H9 (cell line): ENCODE measurements at regions not wholly inside any gene's neighbourhood (a gene's known extent, or its start where the extent isn't known, plus 50 kb on each side); places are given as distances from the start of the nearest gene placed in this dataset.

Experiments used
- DNase-seq: peaks from one replicate; pipeline ENCODE4 v3.0.0-alpha.2; 2017
- H2AFZ ChIP-seq: one replicate; pipeline ENCODE4 v1.6.1; 2013; ENCODE audit warnings: mild to moderate bottlenecking, low read length, control low read depth, moderate library complexity
- H2AK5ac ChIP-seq: 2 replicates; pipeline ENCODE4 v1.6.1; 2013; ENCODE audit warnings: low read length, control low read depth, mixed read lengths; ENCODE audit not compliant: insufficient read length
- H2BK120ac ChIP-seq: one replicate; pipeline ENCODE4 v1.6.1; 2013; ENCODE audit warnings: low read depth, mild to moderate bottlenecking, low read length, control low read depth, inconsistent platforms; ENCODE audit not compliant: poor library complexity, severe bottlenecking
- H2BK12ac ChIP-seq: 2 replicates; pipeline ENCODE4 v1.6.1; 2013; ENCODE audit warnings: low read length, control low read depth, mixed read lengths, low read depth; ENCODE audit not compliant: insufficient read length
- H2BK15ac ChIP-seq: 2 replicates; pipeline ENCODE4 v1.6.1; 2013; ENCODE audit warnings: low read depth, low read length, control low read depth
- H2BK20ac ChIP-seq: one replicate; pipeline ENCODE4 v1.6.1; 2013; ENCODE audit warnings: low read depth, mild to moderate bottlenecking, low read length, control low read depth, inconsistent platforms; ENCODE audit not compliant: poor library complexity, severe bottlenecking
- H2BK5ac ChIP-seq: 2 replicates; pipeline ENCODE4 v1.6.1; 2013; ENCODE audit warnings: low read length, control low read depth, mixed read lengths; ENCODE audit not compliant: insufficient read length
- H3K14ac ChIP-seq: 2 replicates; pipeline ENCODE4 v1.6.1; 2013; ENCODE audit warnings: low read length, control low read depth; ENCODE audit not compliant: insufficient read depth
- H3K18ac ChIP-seq: 2 replicates; pipeline ENCODE4 v1.6.1; 2013; ENCODE audit warnings: low read depth, mild to moderate bottlenecking, mixed read lengths, low read length, control low read depth; ENCODE audit not compliant: insufficient read length
- H3K23ac ChIP-seq: 2 replicates; pipeline ENCODE4 v1.6.1; 2013; ENCODE audit warnings: low read length, control low read depth, mixed read lengths, low read depth; ENCODE audit not compliant: insufficient read length
- H3K23me2 ChIP-seq: 2 replicates; pipeline ENCODE4 v1.6.1; 2013; ENCODE audit warnings: low read depth, mild to moderate bottlenecking, mixed read lengths, low read length, control low read depth; ENCODE audit not compliant: insufficient read length, poor library complexity, severe bottlenecking
- H3K27ac ChIP-seq: 2 replicates; pipeline ENCODE4 v1.5.1; 2013; ENCODE audit warnings: low read length, control low read depth, mixed read lengths, low read depth; ENCODE audit not compliant: insufficient read length
- H3K27me3 ChIP-seq: 2 replicates; pipeline ENCODE4 v1.6.1; 2013; ENCODE audit warnings: low read length, control low read depth, inconsistent platforms; ENCODE audit not compliant: insufficient read depth
- H3K4ac ChIP-seq: 2 replicates; pipeline ENCODE4 v1.6.1; 2013; ENCODE audit warnings: low read depth, mild to moderate bottlenecking, control low read depth, inconsistent platforms, low read length, moderate library complexity
- H3K4me1 ChIP-seq: 2 replicates; pipeline ENCODE4 v1.6.1; 2013; ENCODE audit warnings: low read length, control low read depth, inconsistent platforms; ENCODE audit not compliant: insufficient read depth
- H3K4me2 ChIP-seq: 2 replicates; pipeline ENCODE4 v1.6.1; 2013; ENCODE audit warnings: low read length, control low read depth, mixed read lengths; ENCODE audit not compliant: insufficient read length, insufficient read depth
- H3K56ac ChIP-seq: 2 replicates; pipeline ENCODE4 v1.6.1; 2013; ENCODE audit warnings: low read depth, mild to moderate bottlenecking, mixed read lengths, low read length, control low read depth; ENCODE audit not compliant: insufficient read length
- H3K79me1 ChIP-seq: 2 replicates; pipeline ENCODE4 v1.6.1; 2013; ENCODE audit warnings: low read depth, mild to moderate bottlenecking, moderate library complexity, low read length, control low read depth, inconsistent platforms; ENCODE audit not compliant: insufficient read depth, poor library complexity, severe bottlenecking
- H3K79me2 ChIP-seq: 2 replicates; pipeline ENCODE4 v1.6.1; 2013; ENCODE audit warnings: low read length, control low read depth, inconsistent platforms; ENCODE audit not compliant: insufficient read depth
- H3K9ac ChIP-seq: 2 replicates; pipeline ENCODE4 v1.6.1; 2013; ENCODE audit warnings: low read length, control low read depth, mixed read lengths; ENCODE audit not compliant: insufficient read length; ENCODE audit errors: extremely low read depth
- H3K9me3 ChIP-seq: one replicate; pipeline ENCODE4 v1.6.1; 2013; ENCODE audit warnings: low read depth, low read length, inconsistent platforms; ENCODE audit not compliant: control insufficient read depth
- H3T11ph ChIP-seq: one replicate; pipeline ENCODE4 v1.6.1; 2013; ENCODE audit warnings: mild to moderate bottlenecking, low read length, control low read depth, inconsistent platforms
- H4K20me1 ChIP-seq: one replicate; pipeline ENCODE4 v1.6.1; 2013; ENCODE audit not compliant: control insufficient read depth, insufficient read length, insufficient read depth
- H4K5ac ChIP-seq: 2 replicates; pipeline ENCODE4 v1.6.1; 2013; ENCODE audit warnings: low read depth, mild to moderate bottlenecking, mixed read lengths, low read length, control low read depth; ENCODE audit not compliant: insufficient read length
- H4K8ac ChIP-seq: replicated peaks from 2 replicates; pipeline ENCODE4 v1.6.1; 2013; ENCODE audit warnings: low read length, control low read depth, mixed read lengths, low read depth; ENCODE audit not compliant: insufficient read length
- H4K91ac ChIP-seq: 2 replicates; pipeline ENCODE4 v1.6.1; 2013; ENCODE audit warnings: low read depth, mild to moderate bottlenecking, moderate library complexity, mixed read lengths, low read length, control low read depth; ENCODE audit not compliant: insufficient read length
- H3K27ac Mint-ChIP-seq, 3 experiments: 2 replicates in 2 of 3; 3 replicates in 1 of 3; pipeline ENCODE4 v1.8.0; 2020 to 2021; ENCODE audit warnings: mixed read lengths in 3 of 3, mild to moderate bottlenecking in 1 of 3, moderate library complexity in 1 of 3
- H3K27me3 Mint-ChIP-seq: 2 replicates; pipeline ENCODE4 v1.8.0; 2021; ENCODE audit warnings: low read depth, mild to moderate bottlenecking, moderate library complexity, mixed read lengths
- H3K36me3 Mint-ChIP-seq, 3 experiments: 2 replicates in 2 of 3; 3 replicates in 1 of 3; pipeline ENCODE4 v1.8.0; 2020 to 2021; ENCODE audit warnings: low read depth in 3 of 3, mixed read lengths in 3 of 3; ENCODE audit not compliant: insufficient read depth in 1 of 3
- H3K4me1 Mint-ChIP-seq, 2 experiments: 2 replicates each; pipeline ENCODE4 v1.8.0; 2020; ENCODE audit warnings: mixed read lengths in 2 of 2
- H3K4me3 Mint-ChIP-seq, 2 experiments: 2 replicates in 1 of 2; 3 replicates in 1 of 2; pipeline ENCODE4 v1.8.0; 2020 to 2021; ENCODE audit warnings: mild to moderate bottlenecking in 2 of 2, mixed read lengths in 2 of 2, moderate library complexity in 1 of 2
- H3K9me3 Mint-ChIP-seq, 2 experiments: 2 replicates in 1 of 2; 3 replicates in 1 of 2; pipeline ENCODE4 v1.8.0; 2020; ENCODE audit warnings: mild to moderate bottlenecking in 2 of 2, mixed read lengths in 2 of 2, moderate library complexity in 1 of 2
- WGBS: extraction: QIAGEN DNeasy Blood & Tissue Kit; methylation state at CpG from one replicate; pipeline ENCODE4 v1.1.7; 2013; ENCODE audit warnings: missing lambda C conversion rate, low lambda C conversion rate, mixed read lengths; ENCODE audit not compliant: insufficient read length; ENCODE audit errors: extremely low coverage; 5-methylcytosine and 5-hydroxymethylcytosine counted together
- TF ChIP-seq, protein P1 (sequence below): fragments of 200-600 bp; sonication (generic); conservative IDR thresholded peaks from 3 replicates; pipeline ENCODE4 v1.8.0; 2021; ENCODE audit warnings: antibody characterized with exemption, mild to moderate bottlenecking

GRCh38 chr6:98635191-98635590 is 199.2 kb upstream of the POU3F2 start:
- no peaks in the 10 kb centered on the region for H3K9me3 ChIP-seq
- no peak overlapping the region for H3K27ac Mint-ChIP-seq
- no peak overlapping the region for H2BK12ac ChIP-seq
- peaks cover 15% of the 10 kb centered on the region; the same call in 1 of the 2 replicates for H3K4me1 ChIP-seq
- H3K9ac ChIP-seq: no peak overlapping the region
- no peak overlapping the region for H2AK5ac ChIP-seq
- H3K23me2 ChIP-seq: no peaks in the 10 kb centered on the region
- no peak overlapping the region for H4K8ac ChIP-seq
- H2BK20ac ChIP-seq: no peak overlapping the region
- no peak for DNase-seq
- no CpG with 5 or more reads among the region's 2 CpGs for WGBS
- TF ChIP-seq, protein P1, sequence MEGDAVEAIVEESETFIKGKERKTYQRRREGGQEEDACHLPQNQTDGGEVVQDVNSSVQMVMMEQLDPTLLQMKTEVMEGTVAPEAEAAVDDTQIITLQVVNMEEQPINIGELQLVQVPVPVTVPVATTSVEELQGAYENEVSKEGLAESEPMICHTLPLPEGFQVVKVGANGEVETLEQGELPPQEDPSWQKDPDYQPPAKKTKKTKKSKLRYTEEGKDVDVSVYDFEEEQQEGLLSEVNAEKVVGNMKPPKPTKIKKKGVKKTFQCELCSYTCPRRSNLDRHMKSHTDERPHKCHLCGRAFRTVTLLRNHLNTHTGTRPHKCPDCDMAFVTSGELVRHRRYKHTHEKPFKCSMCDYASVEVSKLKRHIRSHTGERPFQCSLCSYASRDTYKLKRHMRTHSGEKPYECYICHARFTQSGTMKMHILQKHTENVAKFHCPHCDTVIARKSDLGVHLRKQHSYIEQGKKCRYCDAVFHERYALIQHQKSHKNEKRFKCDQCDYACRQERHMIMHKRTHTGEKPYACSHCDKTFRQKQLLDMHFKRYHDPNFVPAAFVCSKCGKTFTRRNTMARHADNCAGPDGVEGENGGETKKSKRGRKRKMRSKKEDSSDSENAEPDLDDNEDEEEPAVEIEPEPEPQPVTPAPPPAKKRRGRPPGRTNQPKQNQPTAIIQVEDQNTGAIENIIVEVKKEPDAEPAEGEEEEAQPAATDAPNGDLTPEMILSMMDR: no peak
- H3T11ph ChIP-seq: no peak overlapping the region
- no peak overlapping the region for H2BK120ac ChIP-seq
- H3K18ac ChIP-seq: no peak overlapping the region
- no peaks in the 10 kb centered on the region for H3K27me3 Mint-ChIP-seq
- H2BK5ac ChIP-seq: no peak overlapping the region
- no peak overlapping the region for H3K27ac ChIP-seq
- H4K5ac ChIP-seq: no peak overlapping the region
- no peaks in the 10 kb centered on the region; a peak in 1 of 5 replicates for H3K9me3 Mint-ChIP-seq
- H3K79me1 ChIP-seq: no peaks in the 10 kb centered on the region
- no peak overlapping the region for H3K56ac ChIP-seq
- H3K4me1 Mint-ChIP-seq: peaks cover 77 to 83% of the 10 kb centered on the region in 2 experiments
- no peak overlapping the region for H2AFZ ChIP-seq
- H3K4me3 Mint-ChIP-seq: no peak overlapping the region
- H2BK15ac ChIP-seq: no peak overlapping the region
- H3K14ac ChIP-seq: no peak overlapping the region
- no peak overlapping the region for H3K4ac ChIP-seq
- no peaks in the 10 kb centered on the region for H4K20me1 ChIP-seq
- no peak overlapping the region for H4K91ac ChIP-seq
- no peaks in the 10 kb centered on the region for H3K27me3 ChIP-seq
- no peak overlapping the region for H3K23ac ChIP-seq
- no peak overlapping the region for H3K4me2 ChIP-seq
- H3K79me2 ChIP-seq: no peaks in the 10 kb centered on the region
- no peaks in the 10 kb centered on the region for H3K36me3 Mint-ChIP-seq
